HepG2 (cell line): ENCODE measurements at regions not wholly inside any gene's neighbourhood (a gene's known extent, or its start where the extent isn't known, plus 50 kb on each side); places are given as distances from the start of the nearest gene placed in this dataset.
A peak's percentile ranks its signal among the peaks of the same experiment; 100 is the strongest.

Source experiments
- ATAC-seq: fragments of 200-7000 bp; cut with Tn5 transposase; 3 replicates; pipeline ENCODE4 v1.9.1; 2020; ENCODE audit warnings: mild to moderate bottlenecking, moderate library complexity
- BruUV-seq: library from RNA; stranded (reverse); fragments of 400-500 nt; replicated peaks from 2 replicates; lab custom pipeline; 2021; lab: Mats Ljungman, UMichigan
- CTCF ChIA-PET: fragments of 300-600 bp; formaldehyde crosslinking; extraction: SDS; loops from one replicate; lab custom pipeline; 2021; ENCODE audit warnings: low total read pairs, inconsistent platforms, low intra/inter-chr PET ratio; lab: Yijun Ruan, JAX
- POLR2A ChIA-PET: fragments of 350-600 bp; sonication (Branson Sonifier 250); formaldehyde crosslinking; loops from one replicate; lab custom pipeline; 2020; ENCODE audit warnings: antibody characterized with exemption, inconsistent platforms; lab: Yijun Ruan, JAX
- DNase-seq: peaks from one replicate; pipeline ENCODE4 v3.0.0-alpha.2; 2015; ENCODE audit warnings: low spot score
- FAIRE-seq: peaks from 3 replicates; lab custom pipeline; 2011; peaks lifted over from hg19 to GRCh38; lab: Jason Lieb, UNC
- H2AFZ ChIP-seq: one replicate; pipeline ENCODE4 v1.6.1; 2011; ENCODE audit warnings: low read length, inconsistent platforms
- H3K27ac ChIP-seq: fragments of 300-600 bp; 3 replicates; pipeline ENCODE4 v1.8.0; 2011; ENCODE audit warnings: mixed run types, mild to moderate bottlenecking, mixed read lengths, low read length, inconsistent platforms; ENCODE audit not compliant: insufficient read depth; ENCODE audit errors: extremely low read length
- H3K27me3 ChIP-seq, 2 experiments: fragments of 200-600 bp in 1 of 2; 2 replicates in 1 of 2; 3 replicates in 1 of 2; pipeline versions ENCODE4 v1.6.0 to v1.8.0; 2011; ENCODE audit warnings: low read length in 2 of 2, mild to moderate bottlenecking in 2 of 2, moderate library complexity in 2 of 2, inconsistent platforms in 1 of 2; ENCODE audit not compliant: insufficient read depth in 2 of 2, control insufficient read depth in 1 of 2
- H3K36me3 ChIP-seq, 2 experiments: fragments of 200-600 bp in 1 of 2; replicated peaks in 1 of 2; 2 replicates in 1 of 2; 3 replicates in 1 of 2; pipeline versions ENCODE4 v1.5.1 to v1.8.0; 2011; ENCODE audit warnings: low read length in 2 of 2, inconsistent platforms in 1 of 2; ENCODE audit not compliant: insufficient read depth in 2 of 2, control insufficient read depth in 1 of 2
- H3K4me1 ChIP-seq: 2 replicates; pipeline ENCODE4 v1.5.1; 2012; ENCODE audit warnings: low read length, inconsistent platforms; ENCODE audit not compliant: insufficient read depth
- H3K4me2 ChIP-seq: 2 replicates; pipeline ENCODE4 v1.6.0; 2011; ENCODE audit warnings: low read depth, low read length, inconsistent platforms
- H3K4me3 ChIP-seq, 3 experiments: fragments of 200-600 bp in 1 of 3; sonication (generic), shearing (Covaris generic) in 1 of 3; replicated peaks in 1 of 3; 2 replicates each; pipeline ENCODE4 v1.5.1; 2011 to 2016; ENCODE audit warnings: low read length in 3 of 3, inconsistent platforms in 2 of 3, low read depth in 2 of 3, mild to moderate bottlenecking in 2 of 3, control low read depth in 1 of 3, mixed read lengths in 1 of 3; ENCODE audit not compliant: insufficient read depth in 1 of 3
- H3K79me2 ChIP-seq: one replicate; pipeline ENCODE4 v1.6.1; 2011; ENCODE audit warnings: low read length, inconsistent platforms; ENCODE audit not compliant: insufficient read depth
- H3K9ac ChIP-seq: 2 replicates; pipeline ENCODE4 v1.6.0; 2011; ENCODE audit warnings: mild to moderate bottlenecking, low read depth, low read length, inconsistent platforms; ENCODE audit not compliant: insufficient read depth
- H3K9me3 ChIP-seq: 2 replicates; pipeline ENCODE4 v1.5.1; 2012; ENCODE audit warnings: mild to moderate bottlenecking, low read length
- H4K20me1 ChIP-seq: 2 replicates; pipeline ENCODE4 v1.6.0; 2011; ENCODE audit warnings: inconsistent platforms, mild to moderate bottlenecking, low read length, moderate library complexity; ENCODE audit not compliant: insufficient read depth
- ATF7 ChIP-seq, 2 experiments: fragments of 450-650 bp in 1 of 2; sonication (generic) in 1 of 2; formaldehyde crosslinking in 1 of 2; IDR thresholded peaks; 2 replicates each; pipeline versions ENCODE4 v1.4.0 to v1.6.1; 2016 to 2020; ENCODE audit warnings: antibody characterized with exemption in 1 of 2, mild to moderate bottlenecking in 1 of 2, missing genetic modification reagents in 1 of 2
- ELF4 ChIP-seq: sonication (generic); formaldehyde crosslinking; IDR thresholded peaks from 2 replicates; pipeline ENCODE4 v1.5.0; 2020; ENCODE audit warnings: missing genetic modification reagents, mild to moderate bottlenecking, moderate library complexity, borderline replicate concordance
- HOXA7 ChIP-seq: sonication (generic); formaldehyde crosslinking; IDR thresholded peaks from 2 replicates; pipeline ENCODE4 v1.8.1; 2022; ENCODE audit warnings: mild to moderate bottlenecking, missing genetic modification reagents, moderate library complexity
- MEF2D ChIP-seq: sonication (generic); formaldehyde crosslinking; IDR thresholded peaks from 2 replicates; pipeline ENCODE4 v1.5.1; 2020; ENCODE audit warnings: mild to moderate bottlenecking, missing genetic modification reagents
- MIER2 ChIP-seq: IDR thresholded peaks from 2 replicates; pipeline ENCODE4 v1.6.1; 2016; ENCODE audit warnings: missing biosample characterization, missing genetic modification reagents
- MTA3 ChIP-seq: sonication (generic); formaldehyde crosslinking; IDR thresholded peaks from 2 replicates; pipeline ENCODE4 v1.4.0; 2020; ENCODE audit warnings: missing genetic modification reagents
- RNF219 ChIP-seq: sonication (generic); formaldehyde crosslinking; IDR thresholded peaks from 2 replicates; pipeline ENCODE4 v1.5.0; 2020; ENCODE audit warnings: mild to moderate bottlenecking, missing genetic modification reagents
- SNAPC4 ChIP-seq: sonication (generic); formaldehyde crosslinking; IDR thresholded peaks from 2 replicates; pipeline ENCODE4 v1.4.0; 2020; ENCODE audit warnings: mild to moderate bottlenecking, missing genetic modification reagents
- SOX6 ChIP-seq, 2 experiments: fragments of 450-650 bp in 1 of 2; sonication (generic) in 1 of 2; formaldehyde crosslinking in 1 of 2; IDR thresholded peaks; 2 replicates each; pipeline versions ENCODE4 v1.4.0 to v1.6.1; 2017 to 2020; ENCODE audit warnings: antibody characterized with exemption in 1 of 2, mild to moderate bottlenecking in 1 of 2, missing genetic modification reagents in 1 of 2
- ZBTB7B ChIP-seq: sonication (generic); formaldehyde crosslinking; IDR thresholded peaks from 2 replicates; pipeline ENCODE4 v1.4.0; 2020; ENCODE audit warnings: missing genetic modification reagents
- ZFP41 ChIP-seq: sonication (generic); formaldehyde crosslinking; IDR thresholded peaks from 2 replicates; pipeline ENCODE4 v1.4.0; 2020; ENCODE audit warnings: mild to moderate bottlenecking, missing genetic modification reagents, borderline replicate concordance
- ZNF557 ChIP-seq: sonication (generic); formaldehyde crosslinking; IDR thresholded peaks from 2 replicates; pipeline ENCODE4 v1.4.0; 2020; ENCODE audit warnings: missing genetic modification reagents
- ZNF670 ChIP-seq: sonication (generic); formaldehyde crosslinking; IDR thresholded peaks from 2 replicates; pipeline ENCODE4 v1.8.0; 2022; ENCODE audit warnings: mild to moderate bottlenecking, missing genetic modification reagents, borderline replicate concordance
- ZNF773 ChIP-seq: sonication (generic); formaldehyde crosslinking; IDR thresholded peaks from 2 replicates; pipeline ENCODE4 v1.4.0; 2020; ENCODE audit warnings: missing genetic modification reagents, borderline replicate concordance
- WGBS: methylation state at CpG from one replicate; pipeline ENCODE4 v1.1.6; 2017; ENCODE audit warnings: low lambda C conversion rate; 5-methylcytosine and 5-hydroxymethylcytosine counted together
- in situ Hi-C: cut with HindIII; loops from 2 replicates; pipeline ENCODE4 v1.10.0; 2017; ENCODE audit warnings: low pct_unique_long_range_greater_than_20kb; ENCODE audit not compliant: extremely low pct_ligation_motif_present
- intact Hi-C: fragments of 100-400 bp; cut with micrococcal nuclease; formaldehyde crosslinking; loops from one replicate; pipeline ENCODE4 v1.10.0; 2022; ENCODE audit not compliant: unreplicated experiment

GRCh38 chr3:18288243-18288642 lies 136.9 kb downstream of the SATB1 start:
- POLR2A ChIA-PET: no interaction called here
- in situ Hi-C loops: no loop called here

GRCh38 chr3:18284716-18285115 lies 140.4 kb downstream of the SATB1 start:
- H3K4me1 ChIP-seq: no peaks in the 10 kb centered on the region
- H3K27ac ChIP-seq: no peak overlapping the region
- H3K9ac ChIP-seq: no peak overlapping the region
- H3K36me3 ChIP-seq: no peaks in the 10 kb centered on the region
- FAIRE-seq (no peak), ATAC-seq (no peak), DNase-seq (no peak)
- no peak overlapping the region for H3K4me3 ChIP-seq
- H2AFZ ChIP-seq: no peak overlapping the region
- no peaks in the 10 kb centered on the region for H3K79me2 ChIP-seq
- no peaks in the 10 kb centered on the region for H3K9me3 ChIP-seq
- intact Hi-C loops: no loop called here
- H3K4me2 ChIP-seq: no peak overlapping the region
- POLR2A ChIA-PET: no interaction called here
- no peaks in the 10 kb centered on the region for H3K27me3 ChIP-seq
- in situ Hi-C loops: no loop called here
- CTCF ChIA-PET: no interaction called here
- BruUV-seq: no TSS peak
- H4K20me1 ChIP-seq: no peaks in the 10 kb centered on the region
- 50% methylated on average over 2 of the region's 2 CpGs for WGBS
- TF ChIP-seq SOX6 (IDR thresholded peaks at IDR 0.05): no peak
- TF ChIP-seq SOX6 (CRISPR knock-in tag; IDR thresholded peaks at IDR 0.05): no peak
- TF ChIP-seq ZBTB7B (CRISPR knock-in tag): no peak
- TF ChIP-seq MEF2D (CRISPR knock-in tag): no peak
- TF ChIP-seq ZNF670 (CRISPR knock-in tag): no peak
- no peak for TF ChIP-seq ELF4 (CRISPR knock-in tag)
- TF ChIP-seq SNAPC4 (CRISPR knock-in tag): no peak
- TF ChIP-seq RNF219 (CRISPR knock-in tag): no peak
- no peak for TF ChIP-seq HOXA7
- no peak for TF ChIP-seq MIER2
- TF ChIP-seq MTA3 (CRISPR knock-in tag): no peak
- no peak for TF ChIP-seq ZNF773
- no peak for TF ChIP-seq ZNF557

More at GRCh38 chr3:18288243-18288642, 136.9 kb downstream of the SATB1 start:
- ATAC-seq: no peak
- no peaks in the 10 kb centered on the region for H4K20me1 ChIP-seq
- no peak for TF ChIP-seq ZFP41 (CRISPR knock-in tag)
- TF ChIP-seq ATF7 (IDR thresholded peaks at IDR 0.05): peak; percentile 36; the same call in 1 of the 2 replicates
- no peak for TF ChIP-seq ATF7 (CRISPR knock-in tag; IDR thresholded peaks at IDR 0.05)
- TF ChIP-seq, all 625 proteins: peak for 1
- Histone ChIP-seq H2AFZ (no peak overlapping the region), H3K79me2 (no peaks in the 10 kb centered on the region), H3K4me3 (no peak overlapping the region), H3K4me1 (no peaks in the 10 kb centered on the region), H3K9me3 (no peaks in the 10 kb centered on the region), H3K9ac (no peak overlapping the region), H3K36me3 (no peaks in the 10 kb centered on the region), H3K4me2 (no peak overlapping the region), H3K27me3 (no peaks in the 10 kb centered on the region), H3K27ac (no peak overlapping the region)
- intact Hi-C loops: no loop called here
- DNase-seq: no peak
- CTCF ChIA-PET: no interaction called here
- 0% methylated on average over 3 of the region's 3 CpGs for WGBS
- FAIRE-seq: no peak
- BruUV-seq: no TSS peak
